ENCODE measurements at regions not wholly inside any gene's neighbourhood (a gene's known extent, or its start where the extent isn't known, plus 50 kb on each side); places are given as distances from the start of the nearest gene placed in this dataset.

- DNase-seq, result no peak
These were observed 277.8 kb downstream of the MN1 start for GRCh38 chr22:27523711-27524110.

- no peak for DNase-seq
These were observed 275.8 kb downstream of the MN1 start for GRCh38 chr22:27525711-27526110.

- DNase-seq, result no peak
These were observed 274.7 kb downstream of the MN1 start for GRCh38 chr22:27526901-27527300.

- DNase-seq, result no peak
These were observed 269.6 kb downstream of the MN1 start for GRCh38 chr22:27531782-27532530.

- no peak for DNase-seq
These were observed 268.3 kb downstream of the MN1 start for GRCh38 chr22:27533105-27533745.

- no peak for DNase-seq
These were observed 266.8 kb downstream of the MN1 start for GRCh38 chr22:27534720-27535125.

- no peak for DNase-seq
These were observed 266.1 kb downstream of the MN1 start for GRCh38 chr22:27535452-27535851.

GRCh38 chr22:27537501-27537900 is 264.1 kb downstream of the MN1 start:
- no peak for DNase-seq

- DNase-seq, result no peak
These were observed 262.9 kb downstream of the MN1 start for GRCh38 chr22:27538666-27539065.

- no peak for DNase-seq
These were observed 261.3 kb downstream of the MN1 start for GRCh38 chr22:27540247-27540646.

GRCh38 chr22:27540656-27541396 is 260.7 kb downstream of the MN1 start:
- DNase-seq, result no peak

GRCh38 chr22:27541836-27542235 is 259.7 kb downstream of the MN1 start:
- DNase-seq, result no peak

- no peak for DNase-seq
These were observed 259.0 kb downstream of the MN1 start for GRCh38 chr22:27542602-27543001.

- no peak for DNase-seq
These were observed 258.1 kb downstream of the MN1 start for GRCh38 chr22:27543460-27543859.

GRCh38 chr22:27545085-27545484 is 256.5 kb downstream of the MN1 start:
- no peak for DNase-seq

GRCh38 chr22:27546157-27546935 is 255.2 kb downstream of the MN1 start:
- DNase-seq, result no peak

GRCh38 chr22:27551402-27551801 is 250.2 kb downstream of the MN1 start:
- DNase-seq, result no peak

- no peak for DNase-seq
These were observed 249.4 kb downstream of the MN1 start for GRCh38 chr22:27552176-27552575.

- no peak for DNase-seq
These were observed 248.7 kb downstream of the MN1 start for GRCh38 chr22:27552863-27553262.

GRCh38 chr22:27554106-27554811 is 247.3 kb downstream of the MN1 start:
- no peak for DNase-seq

- no peak for DNase-seq
These were observed 246.6 kb downstream of the MN1 start for GRCh38 chr22:27554841-27555456.

GRCh38 chr22:27556371-27556770 is 245.2 kb downstream of the MN1 start:
- no peak for DNase-seq
